ENCODE measurements at regions not wholly inside any gene's neighbourhood (a gene's known extent, or its start where the extent isn't known, plus 50 kb on each side); places are given as distances from the start of the nearest gene placed in this dataset.

GRCh38 chr1:192913683-192914082, 104.8 kb downstream of the RGS2 start:
- TF ChIP-seq, protein P1, sequence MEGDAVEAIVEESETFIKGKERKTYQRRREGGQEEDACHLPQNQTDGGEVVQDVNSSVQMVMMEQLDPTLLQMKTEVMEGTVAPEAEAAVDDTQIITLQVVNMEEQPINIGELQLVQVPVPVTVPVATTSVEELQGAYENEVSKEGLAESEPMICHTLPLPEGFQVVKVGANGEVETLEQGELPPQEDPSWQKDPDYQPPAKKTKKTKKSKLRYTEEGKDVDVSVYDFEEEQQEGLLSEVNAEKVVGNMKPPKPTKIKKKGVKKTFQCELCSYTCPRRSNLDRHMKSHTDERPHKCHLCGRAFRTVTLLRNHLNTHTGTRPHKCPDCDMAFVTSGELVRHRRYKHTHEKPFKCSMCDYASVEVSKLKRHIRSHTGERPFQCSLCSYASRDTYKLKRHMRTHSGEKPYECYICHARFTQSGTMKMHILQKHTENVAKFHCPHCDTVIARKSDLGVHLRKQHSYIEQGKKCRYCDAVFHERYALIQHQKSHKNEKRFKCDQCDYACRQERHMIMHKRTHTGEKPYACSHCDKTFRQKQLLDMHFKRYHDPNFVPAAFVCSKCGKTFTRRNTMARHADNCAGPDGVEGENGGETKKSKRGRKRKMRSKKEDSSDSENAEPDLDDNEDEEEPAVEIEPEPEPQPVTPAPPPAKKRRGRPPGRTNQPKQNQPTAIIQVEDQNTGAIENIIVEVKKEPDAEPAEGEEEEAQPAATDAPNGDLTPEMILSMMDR (IDR thresholded peaks at IDR 0.05; ENCODE audit: control insufficient read depth, insufficient read depth, low read depth, low read length, missing control alignments) = no peak
- no peak for DNase-seq (ENCODE audit: low read depth)
- no peak overlapping the region for H3K4me3 ChIP-seq (ENCODE audit: control insufficient read depth, low read depth, low read length)

DNA sequence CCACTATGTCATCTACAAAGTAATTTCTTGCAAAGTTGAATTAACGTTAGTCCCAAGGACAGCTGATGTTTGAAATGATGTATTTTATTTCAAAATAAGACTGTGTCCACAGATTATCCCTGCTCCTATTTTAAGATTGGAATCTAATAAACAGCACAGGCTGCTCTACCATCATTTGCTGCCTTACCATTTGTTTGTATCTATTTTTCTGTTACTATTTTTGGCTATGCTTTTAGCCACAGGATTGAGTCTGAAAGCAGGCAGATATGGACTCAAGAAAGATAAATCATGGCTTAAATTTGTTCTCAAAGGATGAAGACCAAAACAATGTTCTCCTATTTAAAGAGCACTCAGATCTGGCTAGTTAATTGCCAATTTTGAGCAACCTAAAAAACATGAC, 105.3 kb downstream of the RGS2 start:
- TF ChIP-seq, protein P1 (IDR thresholded peaks at IDR 0.05; ENCODE audit: control insufficient read depth, insufficient read depth, low read depth, low read length, missing control alignments) = no peak
- H3K4me3 ChIP-seq (ENCODE audit: control insufficient read depth, low read depth, low read length) = no peak overlapping the region
- no peak for DNase-seq (ENCODE audit: low read depth)

DNA sequence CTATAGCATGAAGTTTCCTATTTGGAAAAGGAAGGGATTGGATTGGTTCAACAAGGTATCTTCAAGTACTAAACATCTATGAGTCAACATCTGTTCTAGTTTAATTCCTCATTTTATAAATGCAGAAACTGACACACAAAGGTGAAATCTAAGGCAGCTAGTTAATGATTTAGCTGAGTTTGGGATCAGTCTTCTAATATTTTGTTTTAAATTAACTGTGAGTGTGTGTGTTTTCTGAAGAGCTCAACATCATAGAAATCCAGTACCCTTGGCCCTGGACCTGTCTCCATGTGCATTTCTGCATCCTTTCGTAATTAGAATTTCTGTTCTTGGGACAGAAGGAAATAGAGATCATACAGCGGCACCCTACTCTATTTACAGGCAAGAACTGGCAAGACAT, 105.9 kb downstream of the RGS2 start:
- DNase-seq (ENCODE audit: low read depth) = no peak
- TF ChIP-seq, protein P1 (IDR thresholded peaks at IDR 0.05; ENCODE audit: control insufficient read depth, insufficient read depth, low read depth, low read length, missing control alignments) = no peak
- H3K4me3 ChIP-seq (ENCODE audit: control insufficient read depth, low read depth, low read length) = no peak overlapping the region

DNA sequence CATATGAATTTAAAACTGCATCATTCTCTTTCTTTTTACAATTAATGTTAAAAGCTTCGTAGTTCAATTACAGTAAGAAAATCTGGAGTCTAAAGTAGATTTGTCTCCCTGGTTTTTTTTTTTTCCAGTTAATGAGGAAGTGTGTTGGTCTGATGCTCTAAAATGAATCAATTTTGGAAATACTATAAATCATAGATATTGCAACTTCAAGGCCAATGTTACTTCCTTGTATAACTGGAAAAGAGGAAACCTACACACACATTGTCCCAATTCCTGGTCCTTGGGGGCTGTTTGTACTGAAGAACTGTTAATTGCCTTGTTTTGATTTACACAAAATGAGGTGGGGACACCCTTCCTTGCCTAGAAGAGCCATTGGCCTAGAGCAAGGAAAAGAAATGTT, 107.2 kb downstream of the RGS2 start:
- TF ChIP-seq, protein P1 (IDR thresholded peaks at IDR 0.05; ENCODE audit: control insufficient read depth, insufficient read depth, low read depth, low read length, missing control alignments) = no peak
- DNase-seq (ENCODE audit: low read depth) = no peak
- H3K4me3 ChIP-seq (ENCODE audit: control insufficient read depth, low read depth, low read length) = no peak overlapping the region

GRCh38 chr1:192918259-192918658, 109.4 kb downstream of the RGS2 start:
- TF ChIP-seq, protein P1 (IDR thresholded peaks at IDR 0.05; ENCODE audit: control insufficient read depth, insufficient read depth, low read depth, low read length, missing control alignments) = no peak
- H3K4me3 ChIP-seq (ENCODE audit: control insufficient read depth, low read depth, low read length) = no peak overlapping the region
- no peak for DNase-seq (ENCODE audit: low read depth)

GRCh38 chr1:192920412-192920811, 111.6 kb downstream of the RGS2 start:
- no peak for DNase-seq (ENCODE audit: low read depth)
- TF ChIP-seq, protein P1 (IDR thresholded peaks at IDR 0.05; ENCODE audit: control insufficient read depth, insufficient read depth, low read depth, low read length, missing control alignments) = no peak
- no peak overlapping the region for H3K4me3 ChIP-seq (ENCODE audit: control insufficient read depth, low read depth, low read length)

- H3K4me3 ChIP-seq (ENCODE audit: control insufficient read depth, low read depth, low read length) = no peak overlapping the region
- TF ChIP-seq, protein P1 (IDR thresholded peaks at IDR 0.05; ENCODE audit: control insufficient read depth, insufficient read depth, low read depth, low read length, missing control alignments) = no peak
- DNase-seq (ENCODE audit: low read depth) = no peak
Observed at GRCh38 chr1:192925609-192926008, 116.8 kb downstream of the RGS2 start.

Measured in AG09309 (cell line).